ENCODE measurements at regions not wholly inside any gene's neighbourhood (a gene's known extent, or its start where the extent isn't known, plus 50 kb on each side); places are given as distances from the start of the nearest gene placed in this dataset.

DNA sequence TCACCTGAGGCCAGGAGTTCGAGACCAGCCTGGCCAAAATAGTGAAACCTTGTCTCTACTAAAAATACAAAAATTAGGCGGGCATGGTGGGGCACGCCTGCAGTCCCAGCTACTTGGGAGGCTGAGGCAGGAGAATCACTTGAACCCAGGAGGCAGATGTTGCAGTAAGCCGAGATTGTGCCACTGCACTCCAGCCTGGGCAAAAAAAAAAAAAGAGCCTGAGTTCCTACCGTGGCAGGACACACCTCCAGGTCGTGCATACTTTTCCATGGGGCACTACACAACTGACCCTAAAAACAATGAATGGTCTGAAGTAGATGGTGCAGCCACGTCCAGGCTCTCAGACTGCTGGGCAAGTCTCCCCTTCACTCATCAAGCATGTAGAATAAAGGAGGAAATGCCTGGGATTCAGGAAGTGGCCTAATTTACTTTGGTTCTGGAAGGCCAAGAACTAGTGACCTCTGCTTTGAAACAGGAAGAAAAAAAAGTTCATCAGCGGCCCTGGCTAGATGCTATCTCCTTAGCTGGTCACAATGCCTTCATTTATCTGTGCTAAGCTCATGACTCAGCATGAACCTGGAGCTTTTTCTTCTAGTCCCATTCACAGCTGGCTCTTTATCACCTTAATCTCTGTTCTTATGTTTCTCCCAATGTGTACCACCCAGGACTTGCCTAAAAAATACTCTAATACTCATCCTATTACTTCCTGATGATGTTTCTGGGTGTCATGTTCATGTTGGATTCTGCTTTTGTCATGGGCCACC is 55.8 kb upstream of the OR6J1 start:
- DNase-seq (ENCODE audit: low spot score), result peak; percentile 35

DNA sequence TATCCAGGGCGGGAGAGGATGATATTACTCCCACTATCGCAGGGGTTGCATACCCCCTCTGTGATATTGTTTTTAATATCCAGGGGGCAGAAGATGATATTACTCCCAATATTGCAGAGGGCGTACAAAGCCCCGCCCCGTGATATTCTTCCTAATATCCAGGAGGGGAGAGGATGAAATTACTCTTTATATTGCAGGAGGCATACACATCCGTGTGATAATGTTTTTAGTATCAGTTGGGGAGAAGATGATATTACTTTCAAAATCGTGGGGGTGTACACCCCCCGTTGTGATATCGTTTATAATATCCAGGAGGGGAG is 52.9 kb upstream of the OXA1L start:
- DNase-seq (ENCODE audit: low spot score), result no peak

DNA sequence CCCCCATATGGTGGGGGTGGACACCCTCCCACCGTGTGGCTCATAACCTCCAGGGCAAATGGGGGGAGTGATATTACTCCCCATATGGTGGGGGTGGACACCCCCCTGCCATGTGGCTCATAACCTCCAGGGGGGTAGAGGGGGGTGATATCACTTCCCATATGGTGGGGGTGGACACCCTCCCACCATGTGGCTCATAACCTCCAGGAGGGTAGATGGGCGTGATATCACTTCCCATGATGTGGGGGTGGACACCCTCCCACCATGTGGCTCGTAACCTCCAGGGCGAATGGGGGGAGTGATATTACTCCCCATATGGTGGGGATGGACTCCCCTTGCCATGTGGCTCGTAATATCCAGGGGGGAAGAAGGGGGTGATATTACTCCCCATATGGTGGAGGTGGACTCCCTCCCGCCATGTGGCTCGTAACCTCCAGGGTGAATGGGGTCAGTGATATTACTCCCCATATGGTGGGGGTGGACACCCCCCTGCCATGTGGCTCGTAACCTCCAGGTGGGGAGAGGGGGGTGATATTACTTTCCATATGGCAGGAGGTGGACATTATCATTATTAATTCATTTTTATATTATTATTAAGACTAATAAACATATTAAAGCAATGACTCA is 51.2 kb upstream of the OXA1L start:
- DNase-seq (ENCODE audit: low spot score), result no peak

GRCh38 chr14:22715890-22716289 is 50.6 kb upstream of the OXA1L start:
- DNase-seq (ENCODE audit: low spot score), result no peak
